ENCODE measurements at regions not wholly inside any gene's neighbourhood (a gene's known extent, or its start where the extent isn't known, plus 50 kb on each side); places are given as distances from the start of the nearest gene placed in this dataset.

GRCh38 chr18:30352551-30353168, 689.9 kb downstream of the DSC3 start:
- 83 to 87% methylated on average over 12 to 20 of the region's 20 CpGs for WGBS, 2 donors
- Histone ChIP-seq H3K27ac (no peak overlapping the region), H3K36me3 (replicated peaks in 1 of 2; ENCODE audit: insufficient read depth in 1 of 2, low read depth in 2 of 2) (no peaks in the 10 kb centered on the region), H3K27me3 (no peaks in the 10 kb centered on the region), H3K4me1 (no peaks in the 10 kb centered on the region), H3K9me3 (no peaks in the 10 kb centered on the region), H3K4me3 (no peak overlapping the region)
- no peak for TF ChIP-seq CTCF (IDR thresholded peaks at IDR 0.05)
- no peak for TF ChIP-seq POLR2A (IDR thresholded peaks at IDR 0.05)
- DNase-seq = no peak
- intact Hi-C loops (cut with DNase I) = no loop called here
- no peak for ATAC-seq

GRCh38 chr18:30350263-30350662, 692.3 kb downstream of the DSC3 start:
- no peaks in the 10 kb centered on the region for H3K36me3 ChIP-seq (replicated peaks in 1 of 2; ENCODE audit: insufficient read depth in 1 of 2, low read depth in 2 of 2)
- no peak overlapping the region for H3K4me3 ChIP-seq
- H3K27me3 ChIP-seq = no peaks in the 10 kb centered on the region
- H3K27ac ChIP-seq = no peak overlapping the region
- intact Hi-C loops (cut with DNase I) = no loop called here
- TF ChIP-seq POLR2A (IDR thresholded peaks at IDR 0.05) (no peak), CTCF (IDR thresholded peaks at IDR 0.05) (no peak)
- H3K9me3 ChIP-seq = no peaks in the 10 kb centered on the region
- ATAC-seq (no peak), DNase-seq (no peak)
- H3K4me1 ChIP-seq = no peaks in the 10 kb centered on the region
- WGBS, 2 donors = 38 to 42% methylated on average over 1 of the region's 1 CpG

- H3K27ac ChIP-seq = no peak overlapping the region
- ATAC-seq = no peak
- no peaks in the 10 kb centered on the region for H3K27me3 ChIP-seq
- H3K36me3 ChIP-seq (replicated peaks in 1 of 2; ENCODE audit: insufficient read depth in 1 of 2, low read depth in 2 of 2) = no peaks in the 10 kb centered on the region
- DNase-seq = no peak
- H3K9me3 ChIP-seq = no peaks in the 10 kb centered on the region
- no peaks in the 10 kb centered on the region for H3K4me1 ChIP-seq
- 27 to 42% methylated on average over 2 of the region's 2 CpGs for WGBS, 2 donors
- no peak overlapping the region for H3K4me3 ChIP-seq
- TF ChIP-seq POLR2A (IDR thresholded peaks at IDR 0.05) (no peak), CTCF (IDR thresholded peaks at IDR 0.05) (no peak)
- intact Hi-C loops (cut with DNase I) = no loop called here
Measured at GRCh38 chr18:30343090-30343489, 699.5 kb downstream of the DSC3 start.

- ATAC-seq (no peak), DNase-seq (no peak)
- WGBS, 2 donors = 60 to 61% methylated on average over 2 of the region's 2 CpGs
- no peak overlapping the region for H3K4me3 ChIP-seq
- H3K36me3 ChIP-seq (replicated peaks in 1 of 2; ENCODE audit: insufficient read depth in 1 of 2, low read depth in 2 of 2) = no peaks in the 10 kb centered on the region
- no peaks in the 10 kb centered on the region for H3K9me3 ChIP-seq
- H3K27me3 ChIP-seq = no peaks in the 10 kb centered on the region
- H3K4me1 ChIP-seq = no peaks in the 10 kb centered on the region
- no peak for TF ChIP-seq CTCF (IDR thresholded peaks at IDR 0.05)
- no peak for TF ChIP-seq POLR2A (IDR thresholded peaks at IDR 0.05)
- no peak overlapping the region for H3K27ac ChIP-seq
- intact Hi-C loops (cut with DNase I) = no loop called here
Measured at GRCh38 chr18:30342675-30343074, 699.9 kb downstream of the DSC3 start.

GRCh38 chr18:30334781-30335180, 707.8 kb downstream of the DSC3 start:
- WGBS, 2 donors = 63 to 72% methylated on average over 7 of the region's 7 CpGs
- Histone ChIP-seq H3K36me3 (replicated peaks in 1 of 2; ENCODE audit: insufficient read depth in 1 of 2, low read depth in 2 of 2) (no peaks in the 10 kb centered on the region), H3K9me3 (no peaks in the 10 kb centered on the region), H3K4me1 (no peaks in the 10 kb centered on the region), H3K27me3 (no peaks in the 10 kb centered on the region), H3K27ac (no peak overlapping the region), H3K4me3 (no peak overlapping the region)
- DNase-seq = no peak
- intact Hi-C loops (cut with DNase I) = no loop called here
- TF ChIP-seq CTCF (IDR thresholded peaks at IDR 0.05) (no peak), POLR2A (IDR thresholded peaks at IDR 0.05) (no peak)
- no peak for ATAC-seq

All from body of pancreas (tissue), 4 donors.